Embryonic facial prominence (tissue), 1 donor: ENCODE measurements at regions not wholly inside any gene's neighbourhood (a gene's known extent, or its start where the extent isn't known, plus 50 kb on each side); places are given as distances from the start of the nearest gene placed in this dataset.

Experiments
- DNase-seq: peaks from one replicate; pipeline ENCODE4 v3.0.0-alpha.2; 2016; ENCODE audit errors: extremely low spot score

GRCh38 chr16:85291302-85292148 is 179.3 kb upstream of the CIBAR2 start:
- DNase-seq, result no peak

- DNase-seq, result no peak
Observed at GRCh38 chr16:85293458-85293857, 181.2 kb upstream of the CIBAR2 start.

DNA sequence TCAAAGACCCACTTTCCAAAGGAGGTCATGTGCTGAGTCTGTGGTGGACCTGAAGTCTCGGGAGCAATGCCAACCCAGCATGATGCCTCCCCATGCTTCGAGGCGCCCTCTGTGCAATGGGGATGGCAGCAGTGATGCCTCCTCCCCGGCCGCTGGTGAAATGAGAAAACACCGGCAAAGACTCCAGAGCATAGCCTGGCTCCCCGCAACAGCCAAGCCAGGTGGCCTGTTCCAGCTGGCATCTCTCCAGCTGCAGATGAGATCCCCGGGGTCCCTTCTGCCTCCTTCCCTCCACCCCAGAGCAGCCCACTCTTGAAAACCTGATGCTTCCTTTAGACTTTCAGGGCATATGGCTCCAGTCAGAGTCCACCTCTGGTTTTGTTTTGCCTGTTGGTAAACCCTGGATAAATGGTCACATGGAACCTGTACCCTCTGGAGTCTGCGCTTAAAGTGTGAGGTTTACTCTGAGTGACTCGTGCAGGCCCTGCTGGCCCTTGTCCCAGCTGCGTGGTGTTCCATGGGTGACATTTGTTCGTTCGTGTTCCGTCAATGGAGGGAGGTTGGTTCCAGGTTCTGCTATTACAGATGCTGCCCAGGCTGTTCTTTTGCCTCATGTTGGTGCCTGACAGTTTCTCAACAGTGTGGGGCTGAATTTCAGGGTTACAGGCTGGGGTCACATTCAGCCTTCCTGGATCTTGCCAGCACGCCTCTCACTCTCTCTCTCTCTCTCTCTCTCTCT is 181.8 kb upstream of the CIBAR2 start:
- DNase-seq, result no peak

DNA sequence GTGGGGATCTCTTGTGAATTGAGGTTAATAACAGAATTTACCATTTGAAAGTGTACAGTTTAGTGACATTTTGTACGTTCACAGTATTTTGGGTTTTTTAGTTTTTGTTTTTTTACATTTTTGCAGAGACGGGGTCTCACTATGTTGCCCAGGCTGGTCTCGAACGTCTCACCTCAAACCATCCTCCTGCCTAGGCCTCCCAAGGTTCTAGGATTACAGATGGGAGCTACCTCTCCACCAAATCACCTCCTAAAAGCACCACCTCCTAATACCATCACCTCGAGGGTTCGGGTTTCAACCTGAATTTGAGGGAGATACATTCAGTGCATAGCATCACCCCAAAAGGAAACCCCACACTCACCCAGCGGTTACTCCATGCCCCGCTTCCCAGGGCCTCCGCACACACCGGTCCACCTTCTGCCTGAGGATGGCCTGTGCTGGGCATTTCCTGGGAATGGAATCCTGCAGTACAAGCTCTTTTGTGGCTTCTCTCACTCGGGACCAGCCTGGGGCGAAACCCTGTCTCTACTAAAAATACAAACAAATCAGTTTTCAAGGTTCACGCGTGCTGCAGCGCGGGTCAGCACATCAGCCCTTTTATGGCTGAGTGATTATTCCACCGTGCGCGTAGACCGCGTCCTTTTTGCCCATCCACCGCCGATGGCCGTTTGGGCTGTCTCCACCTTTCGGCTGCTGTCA is 182.7 kb upstream of the CIBAR2 start:
- DNase-seq, result no peak

DNA sequence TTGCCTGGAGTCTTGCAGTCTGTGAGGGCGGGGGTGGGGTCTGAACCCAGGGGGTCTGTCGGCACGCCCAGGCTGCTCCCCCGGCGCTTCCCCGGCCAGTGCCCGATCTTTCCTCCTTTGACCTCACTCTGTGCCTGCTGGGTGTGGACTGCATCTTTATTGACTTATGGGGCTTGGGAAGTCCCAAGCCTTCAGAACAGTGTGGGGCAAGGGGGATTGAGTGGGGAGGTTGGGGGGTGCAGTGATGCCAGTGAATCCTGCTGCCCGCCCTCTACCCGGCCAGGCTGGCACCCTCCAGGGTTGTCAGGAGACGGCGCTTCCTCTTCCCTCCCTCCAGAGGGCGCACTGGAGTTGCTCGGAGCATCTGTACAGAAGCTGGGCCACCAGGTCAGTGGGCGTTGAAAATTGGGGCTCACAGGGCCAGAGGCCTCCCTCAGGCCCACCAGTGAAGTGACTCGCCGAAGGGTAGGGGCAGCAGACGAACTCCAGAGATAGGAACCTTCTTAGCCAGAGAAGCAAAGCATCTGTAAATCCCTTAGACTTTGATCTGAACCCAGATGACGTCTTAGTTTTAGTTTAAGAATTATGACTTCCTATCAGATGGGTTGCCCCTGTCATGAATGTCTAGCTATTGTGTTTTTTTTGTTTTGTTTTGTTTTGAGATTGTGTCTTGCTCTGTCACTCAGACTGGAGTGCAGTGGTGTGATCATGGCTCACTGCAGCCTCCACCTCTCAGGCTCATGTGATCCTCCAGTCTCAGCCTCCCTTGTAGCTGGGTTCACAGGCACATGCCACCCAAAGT is 184.8 kb upstream of the CIBAR2 start:
- no peak for DNase-seq

DNA sequence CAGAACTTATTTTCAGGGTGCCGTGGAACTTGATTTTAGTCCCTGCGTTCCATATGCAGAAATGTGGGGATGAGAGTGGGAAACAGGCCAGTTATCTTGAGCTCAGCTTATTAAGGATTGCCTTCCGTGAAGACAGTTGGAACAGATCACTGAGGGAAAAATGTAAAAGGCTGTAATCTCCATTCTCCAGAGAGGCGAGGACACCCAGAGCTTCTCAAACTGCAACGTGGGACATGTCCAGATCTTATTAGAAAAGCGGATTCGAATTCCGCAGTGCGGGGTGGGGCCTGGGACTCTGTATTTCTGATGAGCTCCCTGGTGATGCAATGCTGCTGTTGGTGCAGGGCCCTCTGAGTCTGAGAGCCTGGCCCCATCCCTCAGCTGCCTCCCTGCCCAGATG is 185.6 kb upstream of the CIBAR2 start:
- no peak for DNase-seq

- DNase-seq, result no peak
Observed at GRCh38 chr16:85300406-85300968, 188.2 kb upstream of the CIBAR2 start.

- DNase-seq, result no peak
Observed at GRCh38 chr16:85301231-85301630, 189.0 kb upstream of the CIBAR2 start.

DNA sequence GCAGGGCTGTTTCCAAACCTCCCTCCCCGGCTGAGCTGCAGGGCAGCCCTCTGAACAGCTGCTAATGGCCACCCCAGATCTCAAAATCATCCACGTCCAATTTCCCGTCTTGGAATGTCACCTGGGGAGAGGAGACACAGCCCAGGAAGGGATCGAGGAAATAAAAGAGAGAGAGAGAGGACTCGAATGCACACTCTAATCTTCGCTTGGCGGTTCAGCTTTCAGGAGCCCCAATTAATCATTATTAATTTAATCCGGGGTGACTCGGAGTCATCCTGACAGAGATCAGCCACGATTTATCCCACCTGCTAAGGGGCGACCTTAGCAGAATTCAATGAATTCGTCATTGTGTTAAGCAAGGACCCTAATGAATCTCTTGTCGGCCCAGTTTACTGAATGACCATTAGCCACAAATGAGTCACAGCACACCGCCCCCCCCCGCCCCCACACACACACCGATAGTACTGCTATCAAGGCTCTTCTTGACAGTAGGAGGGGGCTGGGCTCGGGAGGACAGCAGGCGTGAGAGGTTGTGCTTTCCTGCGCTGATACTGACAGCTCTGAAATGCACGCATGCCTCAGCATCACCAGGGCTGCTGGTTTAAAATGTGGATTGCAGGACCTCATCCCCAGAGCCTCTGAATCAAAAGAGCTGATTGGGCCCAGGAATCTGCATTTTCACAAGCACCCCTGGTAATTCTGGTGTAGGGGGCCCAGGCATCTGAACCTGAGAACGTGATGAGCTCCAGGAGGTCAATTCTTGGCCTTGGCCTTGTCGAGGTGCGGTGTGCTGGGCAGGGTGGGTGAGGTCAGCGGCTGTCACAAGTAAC is 190.0 kb upstream of the CIBAR2 start:
- DNase-seq, result no peak

GRCh38 chr16:85302848-85303353 is 190.6 kb upstream of the CIBAR2 start:
- DNase-seq, result no peak

DNA sequence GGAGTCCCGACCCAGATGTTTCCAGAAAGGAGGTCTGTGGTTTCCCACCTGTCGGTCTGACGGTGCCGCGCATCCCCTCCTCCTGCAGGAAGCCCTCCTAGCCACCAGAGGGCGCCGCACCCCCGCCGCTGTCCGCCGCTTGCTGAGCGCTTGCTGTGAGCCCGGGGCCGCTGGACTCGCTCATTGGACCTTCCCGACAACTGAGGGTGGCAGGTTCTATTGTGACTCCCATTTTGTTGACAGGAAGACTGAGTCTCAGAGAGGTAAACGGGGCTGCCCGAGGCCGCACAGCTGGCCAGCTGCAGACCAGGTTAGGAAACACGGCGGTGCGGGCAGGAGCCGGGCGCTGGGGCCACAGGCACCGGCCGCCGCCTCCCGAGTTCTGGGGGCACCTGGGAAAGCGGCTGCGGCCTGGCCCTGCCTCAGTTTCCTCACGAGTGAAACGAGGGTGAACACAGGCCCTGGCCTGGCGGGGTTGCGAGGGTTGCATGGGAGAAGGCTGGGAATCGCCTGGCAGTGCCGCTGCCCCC is 191.1 kb upstream of the CIBAR2 start:
- DNase-seq, result no peak

DNA sequence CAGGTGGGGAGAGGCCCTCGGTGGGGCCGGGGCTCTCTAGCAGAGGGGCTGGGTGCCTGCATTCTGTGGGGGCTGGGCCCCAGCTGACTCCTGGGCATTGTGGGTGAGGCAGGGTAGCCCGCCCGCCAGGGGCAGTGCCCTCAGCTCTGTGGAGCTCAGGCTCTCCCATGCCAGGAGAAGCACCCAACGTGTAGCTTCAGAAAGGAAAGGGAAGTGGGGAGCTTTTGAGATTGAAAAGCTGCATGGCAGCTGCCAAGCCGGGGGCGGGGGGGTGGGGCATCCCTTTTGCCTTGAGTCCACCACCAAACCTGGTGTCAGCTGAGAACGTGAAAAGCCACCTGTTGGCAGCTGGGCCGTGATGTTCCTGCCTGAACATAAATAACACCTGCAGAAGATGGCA is 192.1 kb upstream of the CIBAR2 start:
- no peak for DNase-seq

DNA sequence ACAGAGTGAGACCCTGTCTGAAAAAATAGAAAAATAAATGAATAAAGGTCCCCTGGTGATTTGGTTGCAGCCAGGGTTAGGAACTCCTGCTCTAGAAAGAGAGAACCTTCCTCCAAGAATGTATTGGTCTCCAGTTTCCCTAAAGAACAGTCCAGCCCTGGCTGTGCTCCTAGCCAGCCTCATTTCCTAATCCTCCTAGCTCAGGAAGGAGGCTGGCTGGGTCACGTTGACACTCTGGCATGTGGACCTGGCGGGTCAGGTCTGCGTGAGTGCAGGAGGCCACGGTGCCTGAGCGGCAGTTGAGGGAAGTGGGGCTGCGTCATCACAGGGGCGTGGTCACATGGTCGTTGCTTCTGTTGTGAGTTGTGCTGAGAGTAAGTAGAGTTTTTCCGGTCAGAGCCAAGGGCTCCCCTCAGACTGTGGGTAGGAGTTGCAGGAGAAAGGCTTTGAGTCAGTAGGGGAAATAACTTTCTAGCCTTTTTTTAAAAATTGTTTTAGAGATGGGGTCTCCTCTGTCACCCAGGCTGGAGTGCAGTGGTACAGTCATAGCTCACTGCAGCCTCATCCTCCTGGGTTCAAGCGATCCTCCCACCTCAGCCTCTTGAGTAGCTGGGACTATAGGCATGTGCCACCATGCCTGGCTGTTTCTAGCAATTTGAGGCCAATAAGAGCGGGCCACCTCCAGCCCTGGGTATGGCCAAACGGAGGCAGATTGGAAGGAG is 194.0 kb upstream of the CIBAR2 start:
- no peak for DNase-seq

DNA sequence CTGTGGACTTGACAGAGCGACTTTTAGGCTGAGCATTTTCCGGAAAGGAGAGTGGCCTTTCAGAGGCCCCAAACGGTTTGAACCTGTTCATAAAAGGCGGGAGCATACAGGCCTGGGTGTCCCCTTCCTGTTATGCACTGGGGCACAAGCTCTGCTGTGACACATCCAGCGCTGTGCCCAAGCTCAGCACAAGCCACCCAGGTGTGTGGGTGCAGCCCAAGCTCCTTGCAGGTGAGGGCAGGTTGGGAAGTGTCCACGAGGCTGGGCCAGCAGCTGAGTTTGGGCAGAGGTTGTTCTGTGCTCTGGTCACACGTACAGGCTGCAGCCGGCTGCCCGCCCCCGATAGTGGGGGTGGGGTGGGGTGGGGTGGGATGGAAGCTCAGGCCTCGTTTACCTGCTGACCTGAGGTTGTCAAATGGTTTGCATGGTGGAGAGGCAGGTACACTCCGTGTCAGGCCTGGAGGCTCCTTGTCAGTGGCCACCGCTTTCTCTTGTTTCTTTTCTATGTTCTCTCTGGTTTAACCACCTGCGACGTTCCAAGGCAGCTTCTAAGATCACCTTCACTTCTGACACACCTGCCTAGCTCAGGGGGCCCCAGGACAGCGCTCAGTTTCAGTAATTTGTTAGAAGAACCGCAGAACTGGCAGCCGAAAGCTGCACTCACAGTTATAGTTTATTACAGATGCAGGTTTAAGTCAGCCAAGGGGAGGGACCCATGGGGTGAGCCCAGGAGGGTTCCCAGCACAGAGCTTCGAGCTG is 194.7 kb upstream of the CIBAR2 start:
- DNase-seq, result no peak

- DNase-seq, result no peak
Observed at GRCh38 chr16:85307552-85308364, 195.5 kb upstream of the CIBAR2 start.

GRCh38 chr16:85308611-85309540 is 196.6 kb upstream of the CIBAR2 start:
- DNase-seq, result no peak
